ENCODE measurements at regions not wholly inside any gene's neighbourhood (a gene's known extent, or its start where the extent isn't known, plus 50 kb on each side); places are given as distances from the start of the nearest gene placed in this dataset.

DNA sequence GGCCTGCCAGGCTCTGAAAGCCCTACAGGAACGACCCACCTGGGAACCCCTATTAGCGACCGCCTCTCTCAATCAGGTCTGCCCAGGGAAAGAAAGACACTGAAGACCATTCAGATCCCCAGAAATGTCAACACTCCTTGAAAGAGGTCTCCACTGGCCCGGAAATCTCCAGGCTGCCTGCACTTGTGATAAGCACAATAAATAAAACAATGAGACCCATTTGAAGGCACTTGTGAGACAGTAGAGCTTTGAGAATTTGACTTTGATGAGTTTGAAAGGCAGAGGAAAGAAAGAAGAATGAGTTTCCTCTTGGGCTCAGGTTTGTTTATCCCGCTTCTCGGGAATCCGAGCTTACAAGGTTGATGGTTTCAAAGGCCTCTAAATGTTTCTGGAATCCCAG is 416.3 kb downstream of the BUD13 start:
- TF ChIP-seq, protein P1, sequence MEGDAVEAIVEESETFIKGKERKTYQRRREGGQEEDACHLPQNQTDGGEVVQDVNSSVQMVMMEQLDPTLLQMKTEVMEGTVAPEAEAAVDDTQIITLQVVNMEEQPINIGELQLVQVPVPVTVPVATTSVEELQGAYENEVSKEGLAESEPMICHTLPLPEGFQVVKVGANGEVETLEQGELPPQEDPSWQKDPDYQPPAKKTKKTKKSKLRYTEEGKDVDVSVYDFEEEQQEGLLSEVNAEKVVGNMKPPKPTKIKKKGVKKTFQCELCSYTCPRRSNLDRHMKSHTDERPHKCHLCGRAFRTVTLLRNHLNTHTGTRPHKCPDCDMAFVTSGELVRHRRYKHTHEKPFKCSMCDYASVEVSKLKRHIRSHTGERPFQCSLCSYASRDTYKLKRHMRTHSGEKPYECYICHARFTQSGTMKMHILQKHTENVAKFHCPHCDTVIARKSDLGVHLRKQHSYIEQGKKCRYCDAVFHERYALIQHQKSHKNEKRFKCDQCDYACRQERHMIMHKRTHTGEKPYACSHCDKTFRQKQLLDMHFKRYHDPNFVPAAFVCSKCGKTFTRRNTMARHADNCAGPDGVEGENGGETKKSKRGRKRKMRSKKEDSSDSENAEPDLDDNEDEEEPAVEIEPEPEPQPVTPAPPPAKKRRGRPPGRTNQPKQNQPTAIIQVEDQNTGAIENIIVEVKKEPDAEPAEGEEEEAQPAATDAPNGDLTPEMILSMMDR (IDR thresholded peaks at IDR 0.05; ENCODE audit: poor library complexity, severe bottlenecking), result no peak
- TF ChIP-seq POLR2AphosphoS5 (IDR thresholded peaks at IDR 0.05) (no peak), MXI1 (conservative IDR thresholded peaks at IDR 0.05; ENCODE audit: poor library complexity, severe bottlenecking) (no peak), RAD21 (conservative IDR thresholded peaks at IDR 0.05) (no peak), TAF1 (IDR thresholded peaks at IDR 0.05; ENCODE audit: low read depth) (no peak), EZH2 (IDR thresholded peaks at IDR 0.05; ENCODE audit: borderline replicate concordance, insufficient read depth, low read length, poor library complexity, severe bottlenecking) (no peak), EP300 (conservative IDR thresholded peaks at IDR 0.05; ENCODE audit: poor library complexity, severe bottlenecking) (no peak)

All from neural cell (in vitro differentiated cells).